ENCODE measurements at regions not wholly inside any gene's neighbourhood (a gene's known extent, or its start where the extent isn't known, plus 50 kb on each side); places are given as distances from the start of the nearest gene placed in this dataset.

GRCh38 chr6:170028629-170029345 is 262.1 kb downstream of the DLL1 start:
- H3K4me3 ChIP-seq, result no peak overlapping the region
- peaks cover 0 to 9% (median 0%) of the 10 kb centered on the region in 3 donors for H3K27me3 ChIP-seq (ENCODE audit: control insufficient read depth in 3 of 3, insufficient read depth in 3 of 3, low read length in 2 of 3)
- H3K9ac ChIP-seq (ENCODE audit: insufficient read depth in 1 of 2, low read length in 2 of 2), result no peak overlapping the region
- peaks cover 0 to 8% (median 1%) of the 10 kb centered on the region in 4 donors for H3K9me3 ChIP-seq (ENCODE audit: control insufficient read depth in 4 of 4, insufficient read depth in 3 of 4, low read length in 3 of 4)
- no peak overlapping the region for H3K27ac ChIP-seq (ENCODE audit: low read depth in 1 of 2, low read length in 1 of 2)
- 81 to 85% methylated on average over 23 of the region's 23 CpGs for WGBS, 2 donors
- DNase-seq, result no peak
- H3K36me3 ChIP-seq (ENCODE audit: control insufficient read depth in 4 of 4, insufficient read depth in 4 of 4, low read length in 4 of 4), result no peaks in the 10 kb centered on the region
- no peak for TF ChIP-seq CTCF (IDR thresholded peaks at IDR 0.05; ENCODE audit: control extremely low read depth, extremely low read depth)
- ATAC-seq (ENCODE audit: insufficient read depth, low FRiP score), result no peak
- peaks cover 0 to 23% (median 7%) of the 10 kb centered on the region in 5 donors for H3K4me1 ChIP-seq (ENCODE audit: control insufficient read depth in 5 of 5, insufficient read depth in 5 of 5, low read length in 5 of 5)

DNA sequence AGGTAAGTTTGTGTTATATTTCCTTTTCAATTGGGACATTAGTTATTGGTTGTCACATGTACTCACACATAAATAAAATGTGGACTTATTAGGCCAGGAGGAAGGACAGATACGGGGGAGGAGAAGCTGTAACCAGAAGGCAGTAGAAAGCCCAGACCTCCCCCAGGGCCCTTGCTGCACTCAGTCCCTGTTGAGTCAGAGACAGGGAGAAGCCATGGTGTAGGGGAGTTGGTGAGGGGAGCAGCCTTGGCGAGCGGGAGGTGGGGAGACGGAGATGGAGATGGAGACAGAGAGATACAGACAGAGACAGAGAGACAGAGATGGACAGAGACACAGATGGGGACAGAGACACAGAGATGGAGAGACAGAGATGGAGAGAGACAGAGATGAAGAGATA is 263.2 kb downstream of the DLL1 start:
- TF ChIP-seq CTCF (IDR thresholded peaks at IDR 0.05; ENCODE audit: control extremely low read depth, extremely low read depth), result no peak
- no peak overlapping the region for H3K9ac ChIP-seq (ENCODE audit: insufficient read depth in 1 of 2, low read length in 2 of 2)
- H3K27me3 ChIP-seq (ENCODE audit: control insufficient read depth in 3 of 3, insufficient read depth in 3 of 3, low read length in 2 of 3), result peaks cover 0 to 11% (median under 1%) of the 10 kb centered on the region in 3 donors
- H3K9me3 ChIP-seq (ENCODE audit: control insufficient read depth in 4 of 4, insufficient read depth in 3 of 4, low read length in 3 of 4), result no peaks in the 10 kb centered on the region
- ATAC-seq (ENCODE audit: insufficient read depth, low FRiP score) (no peak), DNase-seq (no peak)
- H3K4me1 ChIP-seq (ENCODE audit: control insufficient read depth in 5 of 5, insufficient read depth in 5 of 5, low read length in 5 of 5), result peaks cover 0 to 28% (median 7%) of the 10 kb centered on the region in 5 donors
- no peak overlapping the region for H3K27ac ChIP-seq (ENCODE audit: low read depth in 1 of 2, low read length in 1 of 2)
- H3K4me3 ChIP-seq, result no peak overlapping the region
- no peaks in the 10 kb centered on the region for H3K36me3 ChIP-seq (ENCODE audit: control insufficient read depth in 4 of 4, insufficient read depth in 4 of 4, low read length in 4 of 4)
- WGBS, 2 donors, result 90 to 92% methylated on average over 4 of the region's 4 CpGs

DNA sequence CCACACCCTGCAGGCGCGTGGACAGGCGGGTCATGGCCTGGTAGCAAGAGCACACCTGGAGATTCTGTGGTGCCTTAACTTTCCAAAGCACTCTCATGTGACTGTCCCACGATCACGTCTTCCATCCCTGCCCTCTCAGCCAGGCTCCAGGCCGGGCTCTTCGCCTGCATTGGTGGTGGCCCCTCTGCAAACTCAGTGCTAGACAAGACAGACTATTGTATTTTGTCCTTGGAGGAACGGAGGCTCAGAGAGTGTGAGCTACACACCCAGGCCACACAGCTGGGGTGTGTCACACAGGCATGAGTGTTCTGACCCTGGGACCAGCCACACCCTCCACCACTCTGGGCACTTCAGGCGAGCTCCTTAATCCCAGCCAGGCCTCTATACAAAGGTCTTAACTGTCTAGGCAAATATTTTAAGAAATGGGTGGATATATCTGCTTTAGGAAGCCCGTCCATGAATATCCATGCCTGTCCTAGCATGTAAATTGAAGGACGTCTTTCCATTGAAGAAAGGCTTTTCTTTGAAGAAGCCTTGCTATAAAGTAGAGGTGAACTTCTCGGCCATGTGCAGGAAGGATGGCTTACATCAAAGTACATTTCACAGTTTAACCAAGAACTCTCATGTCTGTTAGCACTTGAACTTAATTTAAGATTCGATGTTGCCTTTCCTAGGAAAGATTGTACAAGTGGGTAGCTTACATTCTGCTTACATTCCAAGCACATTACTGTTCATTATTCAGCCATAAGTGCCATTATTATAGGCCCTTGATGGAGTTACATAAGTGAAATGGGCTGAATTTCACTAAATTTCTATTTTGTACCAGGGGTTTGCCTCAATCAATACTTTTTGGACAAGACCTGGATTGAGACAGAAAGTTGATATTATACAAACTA is 263.9 kb downstream of the DLL1 start:
- Histone ChIP-seq H3K27ac (ENCODE audit: low read depth in 1 of 2, low read length in 1 of 2) (peak overlapping the region in 1 of 2 donors; percentile 11), H3K36me3 (ENCODE audit: control insufficient read depth in 4 of 4, insufficient read depth in 4 of 4, low read length in 4 of 4) (no peaks in the 10 kb centered on the region), H3K4me1 (ENCODE audit: control insufficient read depth in 5 of 5, insufficient read depth in 5 of 5, low read length in 5 of 5) (peaks cover 0 to 28% (median 7%) of the 10 kb centered on the region in 5 donors), H3K9ac (ENCODE audit: insufficient read depth in 1 of 2, low read length in 2 of 2) (no peak overlapping the region), H3K9me3 (ENCODE audit: control insufficient read depth in 4 of 4, insufficient read depth in 3 of 4, low read length in 3 of 4) (no peaks in the 10 kb centered on the region), H3K27me3 (ENCODE audit: control insufficient read depth in 3 of 3, insufficient read depth in 3 of 3, low read length in 2 of 3) (peaks cover 0 to 18% (median 4%) of the 10 kb centered on the region in 3 donors), H3K4me3 (no peak overlapping the region)
- 71 to 81% methylated on average over 13 of the region's 13 CpGs for WGBS, 2 donors
- TF ChIP-seq CTCF (IDR thresholded peaks at IDR 0.05; ENCODE audit: control extremely low read depth, extremely low read depth), result no peak
- DNase-seq (peak in 1 of 3 donors; percentile 35), ATAC-seq (ENCODE audit: insufficient read depth, low FRiP score) (no peak)

Measured in lung (tissue), 11 donors.